Adrenal gland (tissue), 5 donors: ENCODE measurements at regions not wholly inside any gene's neighbourhood (a gene's known extent, or its start where the extent isn't known, plus 50 kb on each side); places are given as distances from the start of the nearest gene placed in this dataset.

Experiments
- POLR2A ChIP-seq, 2 donors: fragments of 450-650 bp; IDR thresholded peaks; one replicate each; pipeline ENCODE4 v1.6.1; 2017; ENCODE audit warnings: antibody characterized with exemption in 2 of 2, mild to moderate bottlenecking in 2 of 2, moderate library complexity in 1 of 2
- TF ChIP-seq, protein P1 (sequence below), 6 experiments: fragments of 450-650 bp in 4 of 6; fragments of 200-600 bp in 2 of 6; sonication (generic) in 1 of 6; IDR thresholded peaks; 1 replicate in 5 of 6; 2 replicates in 1 of 6; pipeline versions ENCODE4 v1.5.1 to v1.8.0; 2016 to 2021; ENCODE audit warnings: antibody characterized with exemption in 6 of 6, mild to moderate bottlenecking in 2 of 6, moderate library complexity in 1 of 6
- donor health status: DM: no; HTN: no; CAD: no.

GRCh38 chr2:126409850-126410249 is 246.1 kb upstream of the GYPC start:
- TF ChIP-seq, protein P1, sequence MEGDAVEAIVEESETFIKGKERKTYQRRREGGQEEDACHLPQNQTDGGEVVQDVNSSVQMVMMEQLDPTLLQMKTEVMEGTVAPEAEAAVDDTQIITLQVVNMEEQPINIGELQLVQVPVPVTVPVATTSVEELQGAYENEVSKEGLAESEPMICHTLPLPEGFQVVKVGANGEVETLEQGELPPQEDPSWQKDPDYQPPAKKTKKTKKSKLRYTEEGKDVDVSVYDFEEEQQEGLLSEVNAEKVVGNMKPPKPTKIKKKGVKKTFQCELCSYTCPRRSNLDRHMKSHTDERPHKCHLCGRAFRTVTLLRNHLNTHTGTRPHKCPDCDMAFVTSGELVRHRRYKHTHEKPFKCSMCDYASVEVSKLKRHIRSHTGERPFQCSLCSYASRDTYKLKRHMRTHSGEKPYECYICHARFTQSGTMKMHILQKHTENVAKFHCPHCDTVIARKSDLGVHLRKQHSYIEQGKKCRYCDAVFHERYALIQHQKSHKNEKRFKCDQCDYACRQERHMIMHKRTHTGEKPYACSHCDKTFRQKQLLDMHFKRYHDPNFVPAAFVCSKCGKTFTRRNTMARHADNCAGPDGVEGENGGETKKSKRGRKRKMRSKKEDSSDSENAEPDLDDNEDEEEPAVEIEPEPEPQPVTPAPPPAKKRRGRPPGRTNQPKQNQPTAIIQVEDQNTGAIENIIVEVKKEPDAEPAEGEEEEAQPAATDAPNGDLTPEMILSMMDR (IDR thresholded peaks at IDR 0.05), result no peak
- no peak for TF ChIP-seq POLR2A (IDR thresholded peaks at IDR 0.05)
